H1 (cell line): ENCODE measurements at regions not wholly inside any gene's neighbourhood (a gene's known extent, or its start where the extent isn't known, plus 50 kb on each side); places are given as distances from the start of the nearest gene placed in this dataset.

Experiments
- CTCF ChIA-PET: fragments of 300-600 bp; sonication (Branson Sonifier 250); formaldehyde crosslinking; loops from one replicate; lab custom pipeline; 2021; ENCODE audit not compliant: partially characterized antibody; lab: Charles Lee
- POLR2A ChIA-PET: fragments of 300-600 bp; sonication (Branson Sonifier 250); formaldehyde crosslinking; loops from one replicate; lab custom pipeline; 2021; ENCODE audit warnings: inconsistent platforms; ENCODE audit not compliant: partially characterized antibody; lab: Charles Lee
- DNase-seq, 2 experiments: peaks; one replicate each; pipeline versions ENCODE4 v3.0.0 to v3.0.0-alpha.2; 2010 to 2022; ENCODE audit warnings: low spot score in 2 of 2, low read depth in 1 of 2, mixed read lengths in 1 of 2
- FAIRE-seq: peaks from 2 replicates; lab custom pipeline; 2011; peaks lifted over from hg19 to GRCh38; lab: Jason Lieb, UNC
- H2AFZ ChIP-seq: 2 replicates; pipeline ENCODE4 v1.8.1; 2012; ENCODE audit warnings: low read length, inconsistent platforms
- H2AK5ac ChIP-seq: 2 replicates; pipeline ENCODE4 v1.6.1; 2013; ENCODE audit warnings: low read depth, low read length
- H2BK120ac ChIP-seq: replicated peaks from 2 replicates; pipeline ENCODE3; 2013; ENCODE audit warnings: low read depth, low read length, inconsistent platforms
- H2BK12ac ChIP-seq: 2 replicates; pipeline ENCODE4 v1.6.1; 2013; ENCODE audit warnings: low read depth, low read length
- H2BK15ac ChIP-seq: 2 replicates; pipeline ENCODE4 v1.6.1; 2013; ENCODE audit warnings: low read length
- H2BK20ac ChIP-seq: 2 replicates; pipeline ENCODE4 v1.6.1; 2013; ENCODE audit warnings: low read length
- H2BK5ac ChIP-seq: 2 replicates; pipeline ENCODE4 v1.6.1; 2013; ENCODE audit warnings: low read depth, low read length
- H3K14ac ChIP-seq: 2 replicates; pipeline ENCODE4 v1.6.1; 2013; ENCODE audit warnings: inconsistent platforms; ENCODE audit not compliant: insufficient read length
- H3K18ac ChIP-seq: 2 replicates; pipeline ENCODE4 v1.6.1; 2013; ENCODE audit warnings: low read length; ENCODE audit errors: extremely low read depth
- H3K23ac ChIP-seq: 2 replicates; pipeline ENCODE4 v1.6.1; 2013; ENCODE audit warnings: inconsistent platforms; ENCODE audit not compliant: insufficient read length
- H3K23me2 ChIP-seq: 2 replicates; pipeline ENCODE4 v1.6.1; 2013; ENCODE audit warnings: low read depth, low read length
- H3K27ac ChIP-seq: 2 replicates; pipeline ENCODE4 v1.6.1; 2011; ENCODE audit warnings: low read depth, low read length, inconsistent platforms
- H3K27me3 ChIP-seq, 4 experiments: replicated peaks in 1 of 4; 1 replicate in 1 of 4; 2 replicates in 3 of 4; pipeline versions ENCODE4 v1.6.1 to v1.8.1; 2011 to 2013; ENCODE audit warnings: low read length in 3 of 4, mild to moderate bottlenecking in 3 of 4, inconsistent platforms in 2 of 4, mixed read lengths in 2 of 4, moderate library complexity in 1 of 4; ENCODE audit not compliant: control insufficient read depth in 3 of 4, insufficient read depth in 3 of 4; ENCODE audit errors: extremely low read depth in 1 of 4
- H3K36me3 ChIP-seq, 4 experiments: 2 replicates each; pipeline versions ENCODE4 v1.6.1 to v1.8.1; 2011 to 2013; ENCODE audit warnings: mild to moderate bottlenecking in 4 of 4, low read length in 3 of 4, moderate library complexity in 2 of 4, control low read depth in 1 of 4, inconsistent platforms in 1 of 4; ENCODE audit not compliant: insufficient read depth in 4 of 4, control insufficient read depth in 2 of 4
- H3K4ac ChIP-seq: replicated peaks from 2 replicates; pipeline ENCODE3; 2013; ENCODE audit warnings: low read length, low read depth, mixed read lengths, inconsistent platforms; ENCODE audit not compliant: insufficient read length
- H3K4me1 ChIP-seq, 4 experiments: replicated peaks in 1 of 4; 1 replicate in 1 of 4; 2 replicates in 3 of 4; pipeline versions ENCODE4 v1.6.1 to v1.8.1; 2011 to 2013; ENCODE audit warnings: low read length in 3 of 4, inconsistent platforms in 2 of 4, mixed read lengths in 1 of 4; ENCODE audit not compliant: insufficient read depth in 4 of 4, control insufficient read depth in 3 of 4
- H3K4me2 ChIP-seq, 2 experiments: 2 replicates each; pipeline versions ENCODE4 v1.6.1 to v1.8.1; 2011 to 2013; ENCODE audit warnings: low read depth in 2 of 2, low read length in 2 of 2, control low read depth in 1 of 2, inconsistent platforms in 1 of 2, mild to moderate bottlenecking in 1 of 2; ENCODE audit not compliant: insufficient read depth in 1 of 2
- H3K4me3 ChIP-seq, 4 experiments: fragments of 200-600, 300-600 bp in 1 of 4; sonication (generic), shearing (Covaris generic), sonication (Bioruptor Twin) in 1 of 4; 2 replicates each; pipeline versions ENCODE4 v1.5.1 to v1.8.1; 2011 to 2016; ENCODE audit warnings: low read length in 4 of 4, low read depth in 3 of 4, control low read depth in 2 of 4, inconsistent platforms in 2 of 4, mild to moderate bottlenecking in 2 of 4, mixed read lengths in 1 of 4, moderate library complexity in 1 of 4; ENCODE audit not compliant: insufficient read depth in 2 of 4; ENCODE audit errors: extremely low read depth in 1 of 4
- H3K56ac ChIP-seq: replicated peaks from 2 replicates; pipeline ENCODE3; 2013; ENCODE audit warnings: low read depth, mild to moderate bottlenecking, mixed read lengths, low read length, inconsistent platforms; ENCODE audit not compliant: insufficient read length
- H3K79me1 ChIP-seq: 2 replicates; pipeline ENCODE4 v1.6.1; 2013; ENCODE audit warnings: low read depth, low read length, control low read depth
- H3K79me2 ChIP-seq, 2 experiments: 2 replicates each; pipeline versions ENCODE4 v1.6.1 to v1.8.1; 2012 to 2013; ENCODE audit warnings: low read length in 2 of 2, mild to moderate bottlenecking in 2 of 2, inconsistent platforms in 1 of 2; ENCODE audit not compliant: insufficient read depth in 2 of 2, control insufficient read depth in 1 of 2
- H3K9ac ChIP-seq, 4 experiments: replicated peaks in 1 of 4; 1 replicate in 1 of 4; 2 replicates in 3 of 4; pipeline versions ENCODE4 v1.6.1 to v1.8.1; 2011 to 2013; ENCODE audit warnings: low read depth in 3 of 4, low read length in 3 of 4, control low read depth in 2 of 4, mild to moderate bottlenecking in 2 of 4, moderate library complexity in 2 of 4, inconsistent platforms in 1 of 4; ENCODE audit errors: extremely low read depth in 1 of 4
- H3K9me3 ChIP-seq, 2 experiments: 2 replicates each; pipeline versions ENCODE4 v1.6.1 to v1.8.1; 2012 to 2013; ENCODE audit warnings: mild to moderate bottlenecking in 2 of 2, moderate library complexity in 2 of 2, control low read depth in 1 of 2, inconsistent platforms in 1 of 2, low read depth in 1 of 2, low read length in 1 of 2, mixed read lengths in 1 of 2; ENCODE audit not compliant: insufficient read depth in 2 of 2
- H4K20me1 ChIP-seq, 2 experiments: replicated peaks in 1 of 2; 2 replicates each; pipeline versions ENCODE3 to v1.8.1; 2011 to 2013; ENCODE audit warnings: inconsistent platforms in 2 of 2, low read length in 2 of 2, mild to moderate bottlenecking in 1 of 2; ENCODE audit not compliant: insufficient read depth in 2 of 2, control insufficient read depth in 1 of 2
- H4K5ac ChIP-seq: 2 replicates; pipeline ENCODE4 v1.6.1; 2013; ENCODE audit warnings: low read length, low read depth, mixed read lengths, inconsistent platforms; ENCODE audit not compliant: insufficient read length
- H4K8ac ChIP-seq: 2 replicates; pipeline ENCODE4 v1.8.0; 2013; ENCODE audit warnings: mild to moderate bottlenecking, moderate library complexity, low read length, inconsistent platforms; ENCODE audit not compliant: insufficient read depth; ENCODE audit errors: extremely low read depth
- H4K91ac ChIP-seq: replicated peaks from 2 replicates; pipeline ENCODE3; 2013; ENCODE audit warnings: low read length, mixed read lengths, inconsistent platforms; ENCODE audit not compliant: insufficient read length
- BACH1 ChIP-seq: IDR thresholded peaks from 2 replicates; pipeline ENCODE4 v1.6.1; 2012; ENCODE audit warnings: low read length, improper control_type of control experiment
- BCL11A ChIP-seq, 2 experiments: IDR thresholded peaks; one replicate each; pipeline ENCODE4 v1.6.1; 2011; ENCODE audit warnings: low read depth in 2 of 2, low read length in 2 of 2, mild to moderate bottlenecking in 2 of 2
- CREB1 ChIP-seq: IDR thresholded peaks from 2 replicates; pipeline ENCODE4 v1.6.1; 2012; ENCODE audit warnings: inconsistent platforms
- EZH2 ChIP-seq: fragments of 200-600 bp; sonication (generic); IDR thresholded peaks from 2 replicates; pipeline ENCODE4 v1.7.1; 2012; ENCODE audit warnings: low read depth, mild to moderate bottlenecking, moderate library complexity, low read length, inconsistent platforms; ENCODE audit not compliant: severe bottlenecking
- FOSL1 ChIP-seq: IDR thresholded peaks from 2 replicates; pipeline ENCODE4 v1.6.1; 2011; ENCODE audit warnings: mild to moderate bottlenecking, low read depth, low read length, moderate library complexity; ENCODE audit not compliant: insufficient read depth
- HDAC2 ChIP-seq, 2 experiments: fragments of 300-600 bp in 1 of 2; sonication (generic) in 1 of 2; IDR thresholded peaks; 2 replicates each; pipeline ENCODE4 v1.6.1; 2011 to 2012; ENCODE audit warnings: low read depth in 2 of 2, low read length in 2 of 2, mild to moderate bottlenecking in 2 of 2, moderate library complexity in 2 of 2, borderline replicate concordance in 1 of 2, inconsistent platforms in 1 of 2
- HDAC6 ChIP-seq: IDR thresholded peaks from one replicate; pipeline ENCODE4 v1.7.1; 2012; ENCODE audit warnings: low read depth, mild to moderate bottlenecking, inconsistent platforms, low read length, moderate library complexity
- POLR2AphosphoS5 ChIP-seq: IDR thresholded peaks from 2 replicates; pipeline ENCODE4 v1.6.1; 2011; ENCODE audit warnings: low read depth, low read length
- SRF ChIP-seq: IDR thresholded peaks from 2 replicates; pipeline ENCODE4 v1.6.1; 2011; ENCODE audit warnings: mild to moderate bottlenecking, low read depth, low read length, moderate library complexity
- TBP ChIP-seq: IDR thresholded peaks from 2 replicates; pipeline ENCODE4 v1.6.1; 2011; ENCODE audit warnings: low read depth, low read length, improper control_type of control experiment
- TEAD4 ChIP-seq: IDR thresholded peaks from 2 replicates; pipeline ENCODE4 v1.6.1; 2012; ENCODE audit warnings: low read depth, low read length, inconsistent platforms, mixed read lengths
- WGBS, 2 experiments: shearing (Covaris generic) in 1 of 2; methylation state at CpG; one replicate each; pipeline versions ENCODE4 v1.1.6 to v1.1.7; 2013 to 2015; ENCODE audit warnings: low lambda C conversion rate in 2 of 2, mixed read lengths in 2 of 2, inconsistent platforms in 1 of 2, low coverage in 1 of 2, missing lambda C conversion rate in 1 of 2; ENCODE audit not compliant: insufficient replicate concordance in 2 of 2, insufficient coverage in 1 of 2, insufficient read length in 1 of 2; ENCODE audit errors: extremely low coverage in 1 of 2, missing lambda C conversion rate in 1 of 2; 5-methylcytosine and 5-hydroxymethylcytosine counted together

DNA sequence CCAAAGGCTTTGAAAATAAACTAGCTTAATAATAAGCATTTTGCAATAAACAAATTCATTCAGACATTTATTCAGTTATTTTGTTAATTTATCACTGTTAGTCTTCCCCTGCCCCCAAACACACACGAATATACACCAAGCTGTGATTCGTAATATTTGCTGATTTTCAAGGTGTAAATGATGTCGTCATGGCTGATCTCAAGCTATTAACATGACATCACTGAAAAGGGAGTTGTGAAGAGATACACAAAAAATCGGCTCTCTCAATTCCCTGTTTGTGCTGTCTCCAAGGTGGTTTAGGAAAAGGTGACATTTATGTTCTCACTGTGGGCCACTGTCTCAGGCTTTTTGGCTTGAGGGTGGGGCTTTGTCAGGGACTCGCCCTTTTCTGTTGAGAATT lies 413.3 kb downstream of the CDH9 start:
- H4K91ac ChIP-seq = no peak overlapping the region
- H3K9me3 ChIP-seq = no peaks in the 10 kb centered on the region
- no peak overlapping the region for H3K23ac ChIP-seq
- no peak overlapping the region for H2BK12ac ChIP-seq
- no peaks in the 10 kb centered on the region for H3K4me1 ChIP-seq
- no peak overlapping the region for H2BK5ac ChIP-seq
- no peak overlapping the region for H3K9ac ChIP-seq
- POLR2A ChIA-PET = no interaction called here
- H2BK15ac ChIP-seq = no peak overlapping the region
- no peak overlapping the region for H2BK120ac ChIP-seq
- H3K79me2 ChIP-seq = no peaks in the 10 kb centered on the region
- no peak overlapping the region for H3K4me2 ChIP-seq
- H3K27me3 ChIP-seq = no peaks in the 10 kb centered on the region
- H4K5ac ChIP-seq = no peak overlapping the region
- no peak overlapping the region for H4K8ac ChIP-seq
- DNase-seq = no peak
- no peak overlapping the region for H3K4me3 ChIP-seq
- no peak overlapping the region for H2BK20ac ChIP-seq
- no peaks in the 10 kb centered on the region for H3K79me1 ChIP-seq
- H4K20me1 ChIP-seq = no peaks in the 10 kb centered on the region
- H3K27ac ChIP-seq = no peak overlapping the region
- no peak overlapping the region for H3K56ac ChIP-seq
- no peak for FAIRE-seq
- H3K36me3 ChIP-seq = no peaks in the 10 kb centered on the region
- H2AK5ac ChIP-seq = no peak overlapping the region
- no peaks in the 10 kb centered on the region for H3K23me2 ChIP-seq
- no peak overlapping the region for H3K18ac ChIP-seq
- no peak overlapping the region for H2AFZ ChIP-seq
- H3K14ac ChIP-seq = no peak overlapping the region
- WGBS, 2 experiments = 85% methylated on average over 5 of the region's 5 CpGs; no CpG with 5 or more reads in 1 of the 2 experiments
- no peak overlapping the region for H3K4ac ChIP-seq
- CTCF ChIA-PET = interaction anchor here (1.5 kb wide), 1 partner anchor 76 kb away, joined by 6 read pairs; no protein-coding TSS in a partner anchor
- TF ChIP-seq CREB1 (no peak), FOSL1 (no peak), EZH2 (no peak), HDAC6 (no peak), TBP (no peak), HDAC2 (IDR thresholded peaks at IDR 0.05; ENCODE audit: borderline replicate concordance in 1 of 2, low read depth in 2 of 2, low read length in 2 of 2) (no peak), SRF (no peak), POLR2AphosphoS5 (no peak), BACH1 (no peak), BCL11A (IDR thresholded peaks at IDR 0.05; ENCODE audit: low read depth in 2 of 2, low read length in 2 of 2) (no peak), TEAD4 (no peak)
